Ovary (tissue), 7 donors: ENCODE measurements at regions not wholly inside any gene's neighbourhood (a gene's known extent, or its start where the extent isn't known, plus 50 kb on each side); places are given as distances from the start of the nearest gene placed in this dataset.

Experiments used
- DNase-seq, 5 donors: peaks; one replicate each; pipeline ENCODE4 v3.0.0-alpha.2; 2019 to 2020
- H3K27ac ChIP-seq, 2 donors: fragments of 200-600 bp; one replicate each; pipeline versions ENCODE4 v1.5.1 to v1.8.0; 2019 to 2022
- H3K27me3 ChIP-seq: fragments of 200-600 bp; one replicate; pipeline ENCODE4 v1.8.0; 2022
- H3K36me3 ChIP-seq: fragments of 200-600 bp; sonication (generic); one replicate; pipeline ENCODE4 v1.5.1; 2019
- H3K4me1 ChIP-seq: one replicate; pipeline ENCODE4 v1.8.1; 2013; ENCODE audit warnings: mild to moderate bottlenecking, moderate library complexity; ENCODE audit not compliant: insufficient read depth
- H3K4me3 ChIP-seq: fragments of 200-600 bp; sonication (generic); one replicate; pipeline ENCODE4 v1.5.1; 2017
- H3K9me3 ChIP-seq, 2 donors: fragments of 200-600 bp in 1 of 2; sonication (generic) in 1 of 2; one replicate each; pipeline versions ENCODE4 v1.5.1 to v1.8.1; 2013 to 2019; ENCODE audit warnings: mild to moderate bottlenecking in 1 of 2, moderate library complexity in 1 of 2
- EP300 ChIP-seq: sonication (generic); formaldehyde crosslinking; IDR thresholded peaks from one replicate; pipeline ENCODE4 v1.6.1; 2017; ENCODE audit warnings: antibody characterized with exemption
- POLR2A ChIP-seq: fragments of 450-650 bp; IDR thresholded peaks from one replicate; pipeline ENCODE4 v1.6.1; 2017; ENCODE audit warnings: antibody characterized with exemption, mild to moderate bottlenecking, moderate library complexity
- WGBS, 3 donors: extraction: QIAGEN DNeasy Blood & Tissue Kit in 1 of 3; methylation state at CpG; one replicate each; pipeline versions ENCODE4 v1.1.5 to v1.1.7; 2013 to 2017; 5-methylcytosine and 5-hydroxymethylcytosine counted together
- intact Hi-C, 4 donors: fragments of 100-400 bp; cut with DNase I; formaldehyde crosslinking; loops; one replicate each; pipeline versions ENCODE4 v1.11.0 to v1.15.1; 2022 to 2023
- TF ChIP-seq, protein P1 (sequence below), 3 donors: fragments of 450-650 bp in 2 of 3; fragments of 200-600 bp in 1 of 3; IDR thresholded peaks; one replicate each; pipeline versions ENCODE4 v1.5.1 to v1.8.0; 2016 to 2022; ENCODE audit warnings: antibody characterized with exemption in 3 of 3, mild to moderate bottlenecking in 1 of 3
- donor health status: DM: no; HTN: no; CAD: no; lungs with moderate emphysema.
- donor health status: DM: no; HTN: no; CAD: no.
- donor health status: Bipolar disorder and iron deficiency.
- donor health status: DM: no; HTN: no; CAD: no.
- donor health status: DM: yes; HTN: yes; CAD: no.

DNA sequence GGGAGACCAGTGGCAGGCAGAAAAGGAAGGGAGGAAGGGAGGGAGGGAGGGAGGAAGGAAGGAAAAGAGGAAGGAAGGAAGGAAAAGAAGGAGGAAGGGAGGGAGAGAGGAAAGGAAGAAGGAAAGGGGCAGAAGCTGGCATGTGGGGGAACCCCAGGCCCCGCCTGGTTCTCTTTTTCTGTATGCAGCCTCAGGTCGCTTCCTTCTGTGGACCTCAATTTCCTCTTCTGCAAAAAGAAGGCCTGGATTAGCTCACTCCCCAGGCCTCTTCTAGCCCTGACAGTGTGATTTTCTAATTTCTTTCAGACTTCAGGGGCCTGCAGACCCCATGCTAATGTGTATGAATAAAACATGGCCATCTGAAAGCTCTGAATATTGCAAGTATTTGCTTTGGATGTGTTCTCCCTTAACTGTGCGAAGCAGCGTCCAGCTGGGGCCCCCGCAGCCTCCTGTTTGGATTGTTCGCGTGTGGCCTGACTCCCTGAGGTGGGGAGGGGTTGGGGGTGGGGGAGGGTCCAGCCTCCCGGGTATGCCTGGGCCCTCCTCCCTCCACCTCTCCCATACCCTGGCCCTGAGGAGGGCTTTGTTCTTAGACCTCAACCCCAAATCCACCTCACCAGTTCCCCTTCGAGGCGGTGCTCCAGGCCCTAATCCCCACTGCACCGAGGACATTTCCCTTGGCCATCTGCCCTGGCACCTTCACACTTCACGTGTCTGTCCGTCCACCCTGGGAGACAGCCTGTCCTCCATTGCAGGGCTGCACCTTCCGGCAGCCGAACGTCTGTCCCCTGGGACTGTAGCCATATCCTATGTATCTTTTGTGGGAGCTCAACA, 199.9 kb upstream of the ATP6AP2 start:
- 40 to 56% (median 44%) methylated on average over 16 of the region's 16 CpGs for WGBS, 3 donors
- intact Hi-C loops = no loop called here
- Histone ChIP-seq H3K4me1 (no peaks in the 10 kb centered on the region), H3K4me3 (no peak overlapping the region), H3K9me3 (no peaks in the 10 kb centered on the region), H3K27ac (no peak overlapping the region), H3K36me3 (no peaks in the 10 kb centered on the region), H3K27me3 (no peaks in the 10 kb centered on the region)
- no peak for DNase-seq
- no peak for TF ChIP-seq EP300
- no peak for TF ChIP-seq POLR2A
- TF ChIP-seq, protein P1, sequence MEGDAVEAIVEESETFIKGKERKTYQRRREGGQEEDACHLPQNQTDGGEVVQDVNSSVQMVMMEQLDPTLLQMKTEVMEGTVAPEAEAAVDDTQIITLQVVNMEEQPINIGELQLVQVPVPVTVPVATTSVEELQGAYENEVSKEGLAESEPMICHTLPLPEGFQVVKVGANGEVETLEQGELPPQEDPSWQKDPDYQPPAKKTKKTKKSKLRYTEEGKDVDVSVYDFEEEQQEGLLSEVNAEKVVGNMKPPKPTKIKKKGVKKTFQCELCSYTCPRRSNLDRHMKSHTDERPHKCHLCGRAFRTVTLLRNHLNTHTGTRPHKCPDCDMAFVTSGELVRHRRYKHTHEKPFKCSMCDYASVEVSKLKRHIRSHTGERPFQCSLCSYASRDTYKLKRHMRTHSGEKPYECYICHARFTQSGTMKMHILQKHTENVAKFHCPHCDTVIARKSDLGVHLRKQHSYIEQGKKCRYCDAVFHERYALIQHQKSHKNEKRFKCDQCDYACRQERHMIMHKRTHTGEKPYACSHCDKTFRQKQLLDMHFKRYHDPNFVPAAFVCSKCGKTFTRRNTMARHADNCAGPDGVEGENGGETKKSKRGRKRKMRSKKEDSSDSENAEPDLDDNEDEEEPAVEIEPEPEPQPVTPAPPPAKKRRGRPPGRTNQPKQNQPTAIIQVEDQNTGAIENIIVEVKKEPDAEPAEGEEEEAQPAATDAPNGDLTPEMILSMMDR (IDR thresholded peaks at IDR 0.05) = no peak

DNA sequence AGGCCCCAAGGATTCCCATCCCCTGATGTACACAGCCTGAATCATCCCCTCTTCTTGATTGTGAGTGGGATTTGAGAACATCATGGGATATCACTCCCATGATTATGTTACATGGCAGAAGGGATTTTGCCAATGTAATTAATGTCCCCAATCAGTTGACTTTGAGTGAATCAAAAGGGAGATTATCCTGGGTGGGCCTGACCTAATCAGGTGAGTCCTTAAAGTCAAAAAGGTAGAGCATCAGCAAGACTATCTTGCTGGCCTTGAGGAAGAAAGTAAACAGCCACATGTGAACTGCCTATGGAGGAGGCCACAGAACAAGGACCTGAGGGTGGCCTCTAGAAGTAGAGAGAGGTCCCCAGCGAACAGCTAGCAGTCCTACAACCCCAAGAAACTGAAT, 203.1 kb upstream of the ATP6AP2 start:
- H3K4me3 ChIP-seq = no peak overlapping the region
- no peak overlapping the region for H3K27ac ChIP-seq
- intact Hi-C loops = no loop called here
- no peak for TF ChIP-seq POLR2A
- no peak for TF ChIP-seq EP300
- TF ChIP-seq, protein P1 (IDR thresholded peaks at IDR 0.05) = no peak
- no peaks in the 10 kb centered on the region for H3K27me3 ChIP-seq
- 65 to 77% (median 75%) methylated on average over 1 of the region's 1 CpG for WGBS, 3 donors
- DNase-seq = no peak
- no peaks in the 10 kb centered on the region for H3K36me3 ChIP-seq
- no peaks in the 10 kb centered on the region for H3K9me3 ChIP-seq
- H3K4me1 ChIP-seq = no peaks in the 10 kb centered on the region

DNA sequence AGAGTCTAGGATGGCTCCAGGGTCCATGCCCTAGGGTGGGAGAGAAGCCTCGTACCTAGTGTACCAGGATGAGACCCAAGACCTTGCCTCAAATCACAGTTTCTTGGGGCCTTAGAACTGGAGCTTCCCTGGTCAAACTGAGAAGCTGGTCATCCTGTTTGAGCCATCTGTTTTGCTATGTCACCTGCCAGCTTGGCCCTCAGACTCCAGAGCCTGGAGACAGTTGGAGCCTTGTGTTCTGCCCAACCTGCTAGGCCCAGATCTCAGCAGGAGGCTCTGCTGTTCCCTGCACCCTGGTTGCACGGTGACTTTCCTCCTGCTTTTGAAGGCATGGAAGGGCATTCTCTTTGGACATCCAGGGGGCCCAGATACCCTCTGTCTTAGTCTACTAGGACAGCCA, 206.3 kb upstream of the ATP6AP2 start:
- H3K27ac ChIP-seq = no peak overlapping the region
- WGBS, 3 donors = 79 to 81% (median 80%) methylated on average over 2 of the region's 2 CpGs
- H3K4me1 ChIP-seq = no peaks in the 10 kb centered on the region
- no peaks in the 10 kb centered on the region for H3K27me3 ChIP-seq
- DNase-seq = no peak
- no peaks in the 10 kb centered on the region for H3K9me3 ChIP-seq
- no peaks in the 10 kb centered on the region for H3K36me3 ChIP-seq
- H3K4me3 ChIP-seq = no peak overlapping the region
- TF ChIP-seq EP300 (no peak), POLR2A (no peak)
- TF ChIP-seq, protein P1 (IDR thresholded peaks at IDR 0.05) = no peak
- intact Hi-C loops = no loop called here

DNA sequence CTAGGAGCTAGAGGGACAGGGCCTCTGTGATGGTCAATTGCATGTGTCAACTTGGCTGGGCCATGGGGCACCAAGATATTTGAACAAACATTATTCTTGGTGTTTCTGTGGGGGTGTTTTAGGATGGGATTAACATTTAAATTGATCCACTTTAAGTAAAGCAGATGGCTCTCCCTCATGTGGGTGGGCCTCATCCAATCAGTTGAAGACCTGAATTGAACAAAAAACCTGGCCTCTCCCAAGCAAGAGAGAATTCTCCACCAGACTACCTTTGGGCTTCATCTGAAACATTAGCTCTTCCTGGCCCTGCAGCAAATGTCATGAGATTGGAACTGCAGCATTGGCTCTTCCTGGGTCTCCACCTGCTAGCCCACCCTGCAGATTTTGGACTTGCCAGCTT, 207.1 kb upstream of the ATP6AP2 start:
- no peak overlapping the region for H3K4me3 ChIP-seq
- H3K27ac ChIP-seq = no peak overlapping the region
- TF ChIP-seq, protein P1 (IDR thresholded peaks at IDR 0.05) = no peak
- no peak for TF ChIP-seq EP300
- TF ChIP-seq POLR2A = no peak
- intact Hi-C loops = no loop called here
- H3K4me1 ChIP-seq = no peaks in the 10 kb centered on the region
- no peaks in the 10 kb centered on the region for H3K9me3 ChIP-seq
- DNase-seq = no peak
- no peaks in the 10 kb centered on the region for H3K27me3 ChIP-seq
- H3K36me3 ChIP-seq = no peaks in the 10 kb centered on the region
